ENCODE measurements at regions not wholly inside any gene's neighbourhood (a gene's known extent, or its start where the extent isn't known, plus 50 kb on each side); places are given as distances from the start of the nearest gene placed in this dataset.

GRCh38 chr13:106700439-106700838 lies 132.5 kb upstream of the ARGLU1 start:
- no TSS peak for BruUV-seq (replicated peaks)
- Histone ChIP-seq H2AFZ (no peak overlapping the region), H3K36me3 (ENCODE audit: low read depth) (no peaks in the 10 kb centered on the region), H3K4me3 (no peak overlapping the region), H3F3A (ENCODE audit: insufficient read depth, low read depth) (no peaks in the 10 kb centered on the region), H4K20me1 (ENCODE audit: insufficient read depth) (no peaks in the 10 kb centered on the region), H3K4me2 (no peak overlapping the region), H3K4me1 (replicated peaks; ENCODE audit: insufficient read depth) (no peaks in the 10 kb centered on the region), H3K9me2 (ENCODE audit: insufficient read depth) (no peaks in the 10 kb centered on the region), H3K79me2 (ENCODE audit: low read depth) (no peaks in the 10 kb centered on the region), H3K27ac (no peak overlapping the region), H3K27me3 (ENCODE audit: insufficient read depth, low read depth) (no peaks in the 10 kb centered on the region), H3K9me3 (ENCODE audit: insufficient read depth, low read depth) (no peaks in the 10 kb centered on the region)
- ChIA-PET CTCF (no interaction called here), POLR2A (ENCODE audit: unreplicated experiment) (interaction anchor here (0.7 kb wide), 1 partner anchor 1419 kb away, joined by 21 read pairs; no protein-coding TSS in a partner anchor)
- intact Hi-C loops (cut with micrococcal nuclease; ENCODE audit: unreplicated experiment) = no loop called here
- no peak for DNase-seq
- TF ChIP-seq EZH2 (IDR thresholded peaks at IDR 0.05; ENCODE audit: low read depth) = no peak
- TF ChIP-seq CTCF (conservative IDR thresholded peaks at IDR 0.05) = no peak

- intact Hi-C loops (cut with micrococcal nuclease; ENCODE audit: unreplicated experiment) = no loop called here
- H3K9me2 ChIP-seq (ENCODE audit: insufficient read depth) = no peaks in the 10 kb centered on the region
- H3K27me3 ChIP-seq (ENCODE audit: insufficient read depth, low read depth) = no peaks in the 10 kb centered on the region
- no peaks in the 10 kb centered on the region for H3K36me3 ChIP-seq (ENCODE audit: low read depth)
- no peaks in the 10 kb centered on the region for H4K20me1 ChIP-seq (ENCODE audit: insufficient read depth)
- no peaks in the 10 kb centered on the region for H3K79me2 ChIP-seq (ENCODE audit: low read depth)
- H3K4me2 ChIP-seq = no peak overlapping the region
- no peaks in the 10 kb centered on the region for H3K4me1 ChIP-seq (replicated peaks; ENCODE audit: insufficient read depth)
- H3K27ac ChIP-seq = no peak overlapping the region
- ChIA-PET POLR2A (ENCODE audit: unreplicated experiment) (no interaction called here), CTCF (no interaction called here)
- BruUV-seq (replicated peaks) = no TSS peak
- H2AFZ ChIP-seq = no peak overlapping the region
- H3K9me3 ChIP-seq (ENCODE audit: insufficient read depth, low read depth) = no peaks in the 10 kb centered on the region
- no peak for TF ChIP-seq CTCF (conservative IDR thresholded peaks at IDR 0.05)
- no peak for TF ChIP-seq EZH2 (IDR thresholded peaks at IDR 0.05; ENCODE audit: low read depth)
- DNase-seq = no peak
- H3K4me3 ChIP-seq = no peak overlapping the region
- no peaks in the 10 kb centered on the region for H3F3A ChIP-seq (ENCODE audit: insufficient read depth, low read depth)
These were observed 132.1 kb upstream of the ARGLU1 start for GRCh38 chr13:106700007-106700406.

GRCh38 chr13:106699311-106699710 lies 131.4 kb upstream of the ARGLU1 start:
- Histone ChIP-seq H4K20me1 (ENCODE audit: insufficient read depth) (no peaks in the 10 kb centered on the region), H3K4me1 (replicated peaks; ENCODE audit: insufficient read depth) (no peaks in the 10 kb centered on the region), H3K4me3 (no peak overlapping the region), H3K4me2 (no peak overlapping the region), H3K27me3 (ENCODE audit: insufficient read depth, low read depth) (no peaks in the 10 kb centered on the region), H3F3A (ENCODE audit: insufficient read depth, low read depth) (no peaks in the 10 kb centered on the region), H3K36me3 (ENCODE audit: low read depth) (no peaks in the 10 kb centered on the region), H3K79me2 (ENCODE audit: low read depth) (no peaks in the 10 kb centered on the region), H3K27ac (no peak overlapping the region), H3K9me2 (ENCODE audit: insufficient read depth) (no peaks in the 10 kb centered on the region), H2AFZ (0 out of 2 replicates have a peak overlapping the region, but pooled peaks have one; percentile 21), H3K9me3 (ENCODE audit: insufficient read depth, low read depth) (no peaks in the 10 kb centered on the region)
- TF ChIP-seq EZH2 (IDR thresholded peaks at IDR 0.05; ENCODE audit: low read depth) (no peak), CTCF (conservative IDR thresholded peaks at IDR 0.05) (no peak)
- ChIA-PET POLR2A (ENCODE audit: unreplicated experiment) (no interaction called here), CTCF (no interaction called here)
- no peak for DNase-seq
- intact Hi-C loops (cut with micrococcal nuclease; ENCODE audit: unreplicated experiment) = no loop called here
- no TSS peak for BruUV-seq (replicated peaks)
